IMR-90 (cell line): ENCODE measurements at regions not wholly inside any gene's neighbourhood (a gene's known extent, or its start where the extent isn't known, plus 50 kb on each side); places are given as distances from the start of the nearest gene placed in this dataset.

Experiments used
- BHLHE40 ChIP-seq: fragments of 150-350 bp; IDR thresholded peaks from 2 replicates; pipeline ENCODE4 v1.6.1; 2016; ENCODE audit warnings: mild to moderate bottlenecking, low read depth, low read length
- CHD1 ChIP-seq: IDR thresholded peaks from 2 replicates; pipeline ENCODE4 v1.6.1; 2012; ENCODE audit warnings: low read depth, low read length, improper control_type of control experiment
- CTCF ChIP-seq: conservative IDR thresholded peaks from 2 replicates; pipeline ENCODE4 v1.5.1; 2012; ENCODE audit warnings: mild to moderate bottlenecking, low read depth, low read length, improper control_type of control experiment
- ELK1 ChIP-seq: fragments of 150-350 bp; IDR thresholded peaks from 2 replicates; pipeline ENCODE4 v1.6.1; 2016; ENCODE audit warnings: low read depth, mild to moderate bottlenecking, low read length, moderate library complexity, borderline replicate concordance
- MAFK ChIP-seq: IDR thresholded peaks from 2 replicates; pipeline ENCODE4 v1.6.1; 2012; ENCODE audit warnings: low read depth, low read length, improper control_type of control experiment
- MAZ ChIP-seq: IDR thresholded peaks from 2 replicates; pipeline ENCODE4 v1.6.1; 2012; ENCODE audit warnings: low read depth, mild to moderate bottlenecking, low read length, improper control_type of control experiment, moderate library complexity, borderline replicate concordance
- MXI1 ChIP-seq: IDR thresholded peaks from 2 replicates; pipeline ENCODE4 v1.6.1; 2012; ENCODE audit warnings: low read depth, mild to moderate bottlenecking, low read length, moderate library complexity, borderline replicate concordance
- NFE2L2 ChIP-seq: fragments of 150-350 bp; IDR thresholded peaks from 2 replicates; pipeline ENCODE4 v1.6.1; 2016; ENCODE audit warnings: low read depth, mild to moderate bottlenecking, low read length
- POLR2A ChIP-seq: IDR thresholded peaks from 2 replicates; pipeline ENCODE4 v1.6.1; 2012; ENCODE audit warnings: mild to moderate bottlenecking, low read depth, low read length
- RAD21 ChIP-seq: IDR thresholded peaks from 2 replicates; pipeline ENCODE4 v1.6.1; 2012; ENCODE audit warnings: low read length, improper control_type of control experiment
- RCOR1 ChIP-seq: IDR thresholded peaks from 2 replicates; pipeline ENCODE4 v1.6.1; 2012; ENCODE audit warnings: mild to moderate bottlenecking, low read length, improper control_type of control experiment; ENCODE audit not compliant: insufficient replicate concordance
- RFX5 ChIP-seq: IDR thresholded peaks from 2 replicates; pipeline ENCODE4 v1.8.0; 2012; ENCODE audit warnings: low read depth, mild to moderate bottlenecking, low read length, moderate library complexity

- TF ChIP-seq CTCF, result no peak
- no peak for TF ChIP-seq RAD21
- TF ChIP-seq POLR2A, result no peak
- no peak for TF ChIP-seq RFX5
- TF ChIP-seq ELK1, result no peak
- no peak for TF ChIP-seq MAFK
- no peak for TF ChIP-seq RCOR1
- TF ChIP-seq NFE2L2, result no peak
- no peak for TF ChIP-seq MAZ
- TF ChIP-seq CHD1, result no peak
- no peak for TF ChIP-seq BHLHE40
- TF ChIP-seq MXI1, result no peak
Observed at GRCh38 chr21:28832013-28832714, 160.5 kb downstream of the LTN1 start.
